PC-3 (cell line): ENCODE measurements at regions not wholly inside any gene's neighbourhood (a gene's known extent, or its start where the extent isn't known, plus 50 kb on each side); places are given as distances from the start of the nearest gene placed in this dataset.

Experiments used
- EZH2 ChIP-seq: fragments of 300-600 bp; sonication (generic); IDR thresholded peaks from one replicate; pipeline ENCODE4 v1.6.1; 2017; ENCODE audit warnings: antibody characterized with exemption, mild to moderate bottlenecking, low read length; ENCODE audit not compliant: unreplicated experiment
- EZH2phosphoT487 ChIP-seq: fragments of 300-600 bp; sonication (generic); IDR thresholded peaks from 2 replicates; pipeline ENCODE4 v1.6.1; 2018; ENCODE audit warnings: mild to moderate bottlenecking, antibody characterized with exemption, low read length, borderline replicate concordance
- TF ChIP-seq, protein P1 (sequence below): fragments of 300-600 bp; sonication (generic); conservative IDR thresholded peaks from 2 replicates; pipeline ENCODE4 v1.5.1; 2017; ENCODE audit warnings: antibody characterized with exemption, low read depth, mild to moderate bottlenecking, low read length

DNA sequence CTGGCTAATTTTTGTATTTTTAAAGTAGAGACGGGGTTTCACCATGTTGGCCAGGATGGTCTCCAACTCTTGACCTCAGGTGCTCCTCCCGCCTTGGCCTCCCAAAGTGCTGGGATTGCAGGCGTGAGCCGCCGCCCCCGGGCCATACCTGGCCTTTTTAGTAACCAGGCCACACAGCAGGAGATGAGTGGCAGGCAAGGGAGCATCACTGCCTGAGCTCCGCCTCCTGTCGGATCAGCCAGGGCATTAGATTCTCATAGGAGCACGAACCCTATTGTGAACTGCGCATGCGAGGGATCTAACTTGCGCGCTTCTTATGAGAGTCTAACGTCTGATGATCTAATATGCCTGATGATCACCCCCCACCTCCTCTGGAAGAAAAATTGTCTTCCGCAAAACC is 308.7 kb upstream of the PRMT6 start:
- TF ChIP-seq, protein P1, sequence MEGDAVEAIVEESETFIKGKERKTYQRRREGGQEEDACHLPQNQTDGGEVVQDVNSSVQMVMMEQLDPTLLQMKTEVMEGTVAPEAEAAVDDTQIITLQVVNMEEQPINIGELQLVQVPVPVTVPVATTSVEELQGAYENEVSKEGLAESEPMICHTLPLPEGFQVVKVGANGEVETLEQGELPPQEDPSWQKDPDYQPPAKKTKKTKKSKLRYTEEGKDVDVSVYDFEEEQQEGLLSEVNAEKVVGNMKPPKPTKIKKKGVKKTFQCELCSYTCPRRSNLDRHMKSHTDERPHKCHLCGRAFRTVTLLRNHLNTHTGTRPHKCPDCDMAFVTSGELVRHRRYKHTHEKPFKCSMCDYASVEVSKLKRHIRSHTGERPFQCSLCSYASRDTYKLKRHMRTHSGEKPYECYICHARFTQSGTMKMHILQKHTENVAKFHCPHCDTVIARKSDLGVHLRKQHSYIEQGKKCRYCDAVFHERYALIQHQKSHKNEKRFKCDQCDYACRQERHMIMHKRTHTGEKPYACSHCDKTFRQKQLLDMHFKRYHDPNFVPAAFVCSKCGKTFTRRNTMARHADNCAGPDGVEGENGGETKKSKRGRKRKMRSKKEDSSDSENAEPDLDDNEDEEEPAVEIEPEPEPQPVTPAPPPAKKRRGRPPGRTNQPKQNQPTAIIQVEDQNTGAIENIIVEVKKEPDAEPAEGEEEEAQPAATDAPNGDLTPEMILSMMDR, result no peak
- TF ChIP-seq EZH2 (no peak), EZH2phosphoT487 (no peak)
